ENCODE measurements at regions not wholly inside any gene's neighbourhood (a gene's known extent, or its start where the extent isn't known, plus 50 kb on each side); places are given as distances from the start of the nearest gene placed in this dataset.

- Mint-ChIP-seq H3K9me3 (peaks cover 15% of the 10 kb centered on the region), H3K4me3 (no peak overlapping the region), H3K4me1 (ENCODE audit: low read depth) (no peaks in the 10 kb centered on the region), H3K27ac (no peak overlapping the region), H3K27me3 (ENCODE audit: insufficient read depth) (no peaks in the 10 kb centered on the region), H3K36me3 (ENCODE audit: low read depth) (no peaks in the 10 kb centered on the region)
- DNase-seq, result no peak
- no peak for TF ChIP-seq CTCF (IDR thresholded peaks at IDR 0.05)
Observed at GRCh38 chr17:52831536-52831935, 673.0 kb upstream of the CA10 start.

DNA sequence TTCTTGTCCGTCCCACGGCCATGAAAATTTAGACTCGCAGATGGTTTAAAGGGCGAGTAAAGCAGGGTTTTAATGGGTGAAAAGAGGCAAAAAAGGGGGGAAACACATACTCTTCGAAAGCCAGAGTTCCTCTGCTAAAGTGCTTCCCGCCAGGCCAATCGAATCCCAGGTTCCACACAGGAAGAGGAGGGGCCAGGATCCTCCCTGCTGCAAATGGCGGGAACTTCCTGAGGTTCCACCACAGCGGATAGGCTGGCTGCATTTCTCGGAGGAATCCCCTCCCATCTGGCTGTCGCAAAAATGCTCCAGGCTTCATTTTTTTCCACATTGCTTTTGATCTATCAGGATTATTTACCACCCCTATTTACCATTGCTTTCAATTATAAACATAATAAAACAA lies 670.1 kb upstream of the CA10 start:
- H3K27ac Mint-ChIP-seq, result no peak overlapping the region
- peaks cover 15% of the 10 kb centered on the region for H3K9me3 Mint-ChIP-seq
- no peak for DNase-seq
- H3K27me3 Mint-ChIP-seq (ENCODE audit: insufficient read depth), result no peaks in the 10 kb centered on the region
- H3K4me1 Mint-ChIP-seq (ENCODE audit: low read depth), result no peaks in the 10 kb centered on the region
- H3K4me3 Mint-ChIP-seq, result no peak overlapping the region
- no peak for TF ChIP-seq CTCF (IDR thresholded peaks at IDR 0.05)
- H3K36me3 Mint-ChIP-seq (ENCODE audit: low read depth), result no peaks in the 10 kb centered on the region

GRCh38 chr17:52827526-52827925 lies 669.0 kb upstream of the CA10 start:
- Mint-ChIP-seq H3K4me1 (ENCODE audit: low read depth) (no peaks in the 10 kb centered on the region), H3K4me3 (no peak overlapping the region), H3K36me3 (ENCODE audit: low read depth) (no peaks in the 10 kb centered on the region), H3K9me3 (peaks cover 10% of the 10 kb centered on the region), H3K27ac (no peak overlapping the region), H3K27me3 (ENCODE audit: insufficient read depth) (no peaks in the 10 kb centered on the region)
- DNase-seq, result no peak
- TF ChIP-seq CTCF (IDR thresholded peaks at IDR 0.05), result no peak

- no peak overlapping the region for H3K27ac Mint-ChIP-seq
Observed at GRCh38 chr17:52824542-52824941, 666.0 kb upstream of the CA10 start.

GRCh38 chr17:52823155-52823554 lies 664.6 kb upstream of the CA10 start:
- Mint-ChIP-seq H3K4me1 (ENCODE audit: low read depth) (no peaks in the 10 kb centered on the region), H3K27me3 (ENCODE audit: insufficient read depth) (no peaks in the 10 kb centered on the region), H3K36me3 (ENCODE audit: low read depth) (no peaks in the 10 kb centered on the region), H3K27ac (no peak overlapping the region), H3K4me3 (no peak overlapping the region), H3K9me3 (peaks cover 22% of the 10 kb centered on the region)
- no peak for DNase-seq
- TF ChIP-seq CTCF (IDR thresholded peaks at IDR 0.05), result no peak

More at GRCh38 chr17:52824542-52824941, 666.0 kb upstream of the CA10 start:
- TF ChIP-seq CTCF (IDR thresholded peaks at IDR 0.05), result no peak
- H3K9me3 Mint-ChIP-seq, result peaks cover 21% of the 10 kb centered on the region
- H3K4me1 Mint-ChIP-seq (ENCODE audit: low read depth), result no peaks in the 10 kb centered on the region
- H3K4me3 Mint-ChIP-seq, result no peak overlapping the region
- DNase-seq, result no peak
- no peaks in the 10 kb centered on the region for H3K27me3 Mint-ChIP-seq (ENCODE audit: insufficient read depth)
- no peaks in the 10 kb centered on the region for H3K36me3 Mint-ChIP-seq (ENCODE audit: low read depth)

- no peak for TF ChIP-seq CTCF (IDR thresholded peaks at IDR 0.05)
- Mint-ChIP-seq H3K4me3 (no peak overlapping the region), H3K27ac (no peak overlapping the region), H3K27me3 (ENCODE audit: insufficient read depth) (no peaks in the 10 kb centered on the region; the same call in 1 of the 2 replicates), H3K36me3 (ENCODE audit: low read depth) (no peaks in the 10 kb centered on the region; the same call in 1 of the 2 replicates), H3K9me3 (peaks cover 29% of the 10 kb centered on the region), H3K4me1 (ENCODE audit: low read depth) (no peaks in the 10 kb centered on the region)
- DNase-seq, result no peak
Observed at GRCh38 chr17:52790359-52790955, 631.9 kb upstream of the CA10 start.
